ENCODE measurements at regions not wholly inside any gene's neighbourhood (a gene's known extent, or its start where the extent isn't known, plus 50 kb on each side); places are given as distances from the start of the nearest gene placed in this dataset.
A peak's percentile ranks its signal among the peaks of the same experiment; 100 is the strongest.

DNA sequence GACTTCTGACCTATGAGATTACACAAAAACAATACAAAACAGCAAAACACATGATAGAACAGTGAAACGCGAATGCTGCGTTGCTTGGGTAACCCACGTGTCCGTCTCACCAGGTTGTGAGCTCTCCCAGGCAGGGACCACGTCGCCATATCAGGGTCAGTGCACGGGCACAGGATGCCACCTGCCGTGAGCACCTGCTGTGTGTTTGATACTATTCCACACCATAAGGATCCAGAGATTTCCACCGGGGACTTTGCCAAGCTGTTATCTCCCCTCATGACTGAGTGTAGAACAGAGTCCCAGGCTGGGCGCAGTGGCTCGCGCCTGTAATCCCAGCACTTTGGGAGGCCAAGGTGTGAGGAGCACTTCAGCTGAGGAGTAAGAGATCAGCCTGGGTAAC is 288.0 kb downstream of the BMP7 start:
- H3K9me3 ChIP-seq (ENCODE audit: low read depth): no peaks in the 10 kb centered on the region
- H3K4me1 Mint-ChIP-seq: peaks cover 23% of the 10 kb centered on the region
- no peak overlapping the region for H3K27ac Mint-ChIP-seq
- no peak overlapping the region for H3K27ac ChIP-seq
- H3K9me3 Mint-ChIP-seq: peaks cover 2% of the 10 kb centered on the region
- peaks cover 9% of the 10 kb centered on the region for H3K4me1 ChIP-seq
- H3K36me3 Mint-ChIP-seq: no peaks in the 10 kb centered on the region
- DNase-seq (ENCODE audit: low spot score): no peak
- H2AFZ ChIP-seq (replicated peaks): no peak overlapping the region
- H3K4me3 ChIP-seq: no peak overlapping the region
- TF ChIP-seq EZH2phosphoT487 (IDR thresholded peaks at IDR 0.05) (no peak), EZH2 (IDR thresholded peaks at IDR 0.05) (no peak)
- TF ChIP-seq, protein P1, sequence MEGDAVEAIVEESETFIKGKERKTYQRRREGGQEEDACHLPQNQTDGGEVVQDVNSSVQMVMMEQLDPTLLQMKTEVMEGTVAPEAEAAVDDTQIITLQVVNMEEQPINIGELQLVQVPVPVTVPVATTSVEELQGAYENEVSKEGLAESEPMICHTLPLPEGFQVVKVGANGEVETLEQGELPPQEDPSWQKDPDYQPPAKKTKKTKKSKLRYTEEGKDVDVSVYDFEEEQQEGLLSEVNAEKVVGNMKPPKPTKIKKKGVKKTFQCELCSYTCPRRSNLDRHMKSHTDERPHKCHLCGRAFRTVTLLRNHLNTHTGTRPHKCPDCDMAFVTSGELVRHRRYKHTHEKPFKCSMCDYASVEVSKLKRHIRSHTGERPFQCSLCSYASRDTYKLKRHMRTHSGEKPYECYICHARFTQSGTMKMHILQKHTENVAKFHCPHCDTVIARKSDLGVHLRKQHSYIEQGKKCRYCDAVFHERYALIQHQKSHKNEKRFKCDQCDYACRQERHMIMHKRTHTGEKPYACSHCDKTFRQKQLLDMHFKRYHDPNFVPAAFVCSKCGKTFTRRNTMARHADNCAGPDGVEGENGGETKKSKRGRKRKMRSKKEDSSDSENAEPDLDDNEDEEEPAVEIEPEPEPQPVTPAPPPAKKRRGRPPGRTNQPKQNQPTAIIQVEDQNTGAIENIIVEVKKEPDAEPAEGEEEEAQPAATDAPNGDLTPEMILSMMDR (IDR thresholded peaks at IDR 0.05): no peak
- H3K9ac ChIP-seq: no peak overlapping the region
- H3K4me3 Mint-ChIP-seq: no peak overlapping the region
- H3F3A ChIP-seq (ENCODE audit: low read depth): no peaks in the 10 kb centered on the region
- H3K4me2 ChIP-seq: no peak overlapping the region
- H3K79me2 ChIP-seq (ENCODE audit: low read depth): no peaks in the 10 kb centered on the region
- H4K20me1 ChIP-seq (ENCODE audit: low read depth): no peaks in the 10 kb centered on the region
- peaks cover 28% of the 10 kb centered on the region for H3K27me3 ChIP-seq
- H3K27me3 Mint-ChIP-seq (ENCODE audit: insufficient read depth, low read depth): peaks cover 46% of the 10 kb centered on the region
- H3K36me3 ChIP-seq: no peaks in the 10 kb centered on the region

DNA sequence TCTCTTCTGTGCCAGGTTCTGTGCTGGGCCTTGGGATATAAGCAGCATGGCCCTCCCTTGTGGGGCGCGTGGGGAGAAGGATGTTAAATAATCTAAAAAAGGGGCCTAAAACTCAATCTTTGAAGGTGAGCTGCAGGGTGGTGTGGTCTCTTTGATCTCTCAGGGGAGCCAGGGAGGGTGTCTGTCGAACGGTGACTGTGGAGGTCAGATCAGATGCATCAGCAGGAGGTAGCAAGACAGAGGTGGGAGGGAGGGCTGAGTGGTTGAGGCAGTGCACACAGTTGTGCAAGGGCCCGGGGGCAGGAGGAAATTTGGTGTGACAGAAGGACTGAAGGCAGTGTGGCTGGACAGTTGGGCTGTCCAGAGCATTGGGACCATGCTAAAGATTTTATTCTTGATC is 287.3 kb downstream of the BMP7 start:
- Histone ChIP-seq H3K4me3 (no peak overlapping the region), H3K4me2 (no peak overlapping the region), H4K20me1 (ENCODE audit: low read depth) (no peaks in the 10 kb centered on the region), H3K27ac (no peak overlapping the region), H3K9ac (no peak overlapping the region), H3F3A (ENCODE audit: low read depth) (no peaks in the 10 kb centered on the region), H3K27me3 (peaks cover 22% of the 10 kb centered on the region), H3K79me2 (ENCODE audit: low read depth) (no peaks in the 10 kb centered on the region), H3K4me1 (peaks cover 9% of the 10 kb centered on the region), H3K36me3 (no peaks in the 10 kb centered on the region), H3K9me3 (ENCODE audit: low read depth) (no peaks in the 10 kb centered on the region), H2AFZ (replicated peaks) (no peak overlapping the region)
- Mint-ChIP-seq H3K9me3 (peaks cover 3% of the 10 kb centered on the region), H3K36me3 (no peaks in the 10 kb centered on the region), H3K27ac (peak overlapping the region; percentile 29), H3K27me3 (ENCODE audit: insufficient read depth, low read depth) (peaks cover 41% of the 10 kb centered on the region), H3K4me1 (peaks cover 17% of the 10 kb centered on the region), H3K4me3 (no peak overlapping the region)
- TF ChIP-seq EZH2 (IDR thresholded peaks at IDR 0.05) (no peak), EZH2phosphoT487 (IDR thresholded peaks at IDR 0.05) (no peak)
- TF ChIP-seq, protein P1 (IDR thresholded peaks at IDR 0.05): no peak
- no peak for DNase-seq (ENCODE audit: low spot score)

DNA sequence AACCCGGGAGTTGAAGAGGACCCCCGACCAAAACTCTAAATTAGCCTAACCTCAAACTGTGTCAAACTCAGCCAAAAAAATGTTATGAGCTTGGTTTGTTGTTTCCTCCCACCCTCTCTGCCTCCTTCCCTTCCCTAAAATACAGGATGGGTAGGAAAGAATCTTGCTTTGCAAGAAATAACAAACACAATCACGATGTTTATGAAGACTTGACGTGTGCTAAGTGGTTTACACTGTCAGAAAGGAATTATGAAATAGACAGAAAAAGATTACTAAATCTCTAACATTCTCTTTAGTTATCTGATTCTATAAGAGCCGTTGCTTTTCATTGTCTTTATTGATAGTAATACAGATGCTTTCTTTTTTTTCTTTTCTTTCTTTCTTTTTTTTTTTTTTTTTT is 285.1 kb downstream of the BMP7 start:
- no peak overlapping the region for H3K4me3 ChIP-seq
- H3K27me3 ChIP-seq: no peaks in the 10 kb centered on the region
- H3K4me2 ChIP-seq: no peak overlapping the region
- H3F3A ChIP-seq (ENCODE audit: low read depth): no peaks in the 10 kb centered on the region
- TF ChIP-seq, protein P1 (IDR thresholded peaks at IDR 0.05): no peak
- no peak for TF ChIP-seq EZH2phosphoT487 (IDR thresholded peaks at IDR 0.05)
- no peak for TF ChIP-seq EZH2 (IDR thresholded peaks at IDR 0.05)
- no peak overlapping the region for H3K9ac ChIP-seq
- no peaks in the 10 kb centered on the region for H4K20me1 ChIP-seq (ENCODE audit: low read depth)
- Mint-ChIP-seq H3K4me3 (no peak overlapping the region), H3K9me3 (peaks cover 18% of the 10 kb centered on the region), H3K27ac (no peak overlapping the region), H3K36me3 (no peaks in the 10 kb centered on the region), H3K4me1 (peaks cover 7% of the 10 kb centered on the region), H3K27me3 (ENCODE audit: insufficient read depth, low read depth) (peaks cover 23% of the 10 kb centered on the region)
- H3K36me3 ChIP-seq: no peaks in the 10 kb centered on the region
- no peaks in the 10 kb centered on the region for H3K9me3 ChIP-seq (ENCODE audit: low read depth)
- H3K4me1 ChIP-seq: no peaks in the 10 kb centered on the region
- H3K27ac ChIP-seq: no peak overlapping the region
- no peak for DNase-seq (ENCODE audit: low spot score)
- no peaks in the 10 kb centered on the region for H3K79me2 ChIP-seq (ENCODE audit: low read depth)
- H2AFZ ChIP-seq (replicated peaks): no peak overlapping the region
